ENCODE measurements at regions not wholly inside any gene's neighbourhood (a gene's known extent, or its start where the extent isn't known, plus 50 kb on each side); places are given as distances from the start of the nearest gene placed in this dataset.
A peak's percentile ranks its signal among the peaks of the same experiment; 100 is the strongest.
"Not testable (repeated sequence)": the region's sequence is repeated elsewhere in the genome, so short reads cannot be mapped to it uniquely, and the experiment has no call there.

DNA sequence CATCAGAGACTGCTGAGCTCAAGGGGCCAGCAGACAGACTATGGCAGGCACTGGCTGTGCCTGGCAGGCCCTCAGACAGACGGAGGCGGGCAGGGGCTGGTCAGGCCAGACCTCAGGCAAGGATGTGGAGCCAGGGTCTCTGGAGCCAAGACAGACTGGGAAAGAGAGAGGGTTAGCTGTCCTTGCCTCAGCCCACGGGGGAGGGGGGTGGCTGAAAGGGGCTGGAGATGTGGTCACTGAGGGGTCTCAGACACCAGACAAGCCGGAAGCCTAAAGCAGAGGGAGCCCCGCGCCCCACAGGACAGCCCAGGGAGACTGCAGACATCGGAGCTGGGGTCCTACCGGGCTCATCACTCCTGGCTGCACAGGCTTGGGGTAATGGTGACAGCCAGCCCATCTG lies 141.2 kb upstream of the FOXD4L5 start:
- H3K4me3 ChIP-seq (ENCODE audit: low read length): no peak overlapping the region
- DNase-seq (ENCODE audit: low read depth): no peak
- TF ChIP-seq, protein P1, sequence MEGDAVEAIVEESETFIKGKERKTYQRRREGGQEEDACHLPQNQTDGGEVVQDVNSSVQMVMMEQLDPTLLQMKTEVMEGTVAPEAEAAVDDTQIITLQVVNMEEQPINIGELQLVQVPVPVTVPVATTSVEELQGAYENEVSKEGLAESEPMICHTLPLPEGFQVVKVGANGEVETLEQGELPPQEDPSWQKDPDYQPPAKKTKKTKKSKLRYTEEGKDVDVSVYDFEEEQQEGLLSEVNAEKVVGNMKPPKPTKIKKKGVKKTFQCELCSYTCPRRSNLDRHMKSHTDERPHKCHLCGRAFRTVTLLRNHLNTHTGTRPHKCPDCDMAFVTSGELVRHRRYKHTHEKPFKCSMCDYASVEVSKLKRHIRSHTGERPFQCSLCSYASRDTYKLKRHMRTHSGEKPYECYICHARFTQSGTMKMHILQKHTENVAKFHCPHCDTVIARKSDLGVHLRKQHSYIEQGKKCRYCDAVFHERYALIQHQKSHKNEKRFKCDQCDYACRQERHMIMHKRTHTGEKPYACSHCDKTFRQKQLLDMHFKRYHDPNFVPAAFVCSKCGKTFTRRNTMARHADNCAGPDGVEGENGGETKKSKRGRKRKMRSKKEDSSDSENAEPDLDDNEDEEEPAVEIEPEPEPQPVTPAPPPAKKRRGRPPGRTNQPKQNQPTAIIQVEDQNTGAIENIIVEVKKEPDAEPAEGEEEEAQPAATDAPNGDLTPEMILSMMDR (IDR thresholded peaks at IDR 0.05; ENCODE audit: insufficient read depth, low read depth, low read length, missing control alignments): no peak

DNA sequence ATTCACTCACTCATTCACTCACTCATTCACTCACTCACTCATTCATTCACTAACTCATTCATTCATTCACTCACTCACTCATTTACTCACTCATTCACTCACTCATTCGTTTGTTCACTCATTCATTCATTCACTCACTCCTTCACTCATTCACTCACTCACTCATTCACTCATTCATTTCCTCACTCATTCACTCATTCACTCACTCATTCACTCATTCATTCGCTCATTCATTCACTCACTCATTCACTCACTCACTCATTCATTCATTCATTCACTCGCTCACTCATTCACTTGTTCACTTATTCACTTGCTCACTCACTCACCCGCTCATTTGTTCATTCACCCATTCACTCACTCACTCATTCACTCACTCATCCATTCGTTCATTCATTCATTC lies 140.2 kb upstream of the FOXD4L5 start:
- not testable (repeated sequence) for H3K4me3 ChIP-seq (ENCODE audit: low read length); DNase-seq (ENCODE audit: low read depth)

DNA sequence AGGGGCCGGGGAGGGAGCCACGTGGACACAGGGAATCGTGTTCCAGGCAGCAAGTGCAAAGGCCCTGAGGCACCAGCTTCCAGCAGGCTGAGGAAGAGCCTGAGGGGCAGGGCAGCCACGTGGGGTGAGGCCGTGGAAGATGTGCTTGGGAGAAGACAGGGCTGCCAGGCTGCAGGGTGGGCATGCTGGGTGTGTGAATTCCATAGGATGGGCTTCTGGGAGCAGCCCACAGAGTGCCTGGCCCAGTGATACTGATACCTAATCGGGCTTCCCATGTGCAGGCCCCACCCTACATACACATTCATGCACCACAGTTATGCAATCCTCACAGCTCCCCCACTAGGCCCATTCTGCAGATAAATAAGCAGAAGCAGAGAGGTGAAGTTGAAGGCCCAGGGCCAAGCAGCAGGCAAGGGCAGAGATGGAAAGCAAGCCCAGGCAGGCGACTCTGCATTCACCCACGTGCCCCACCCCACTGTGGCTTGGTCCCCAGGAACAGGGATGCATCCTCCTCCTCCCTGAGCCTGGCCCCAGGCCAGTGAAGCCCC lies 139.5 kb upstream of the FOXD4L5 start:
- DNase-seq (ENCODE audit: low read depth); H3K4me3 ChIP-seq (ENCODE audit: low read length): not testable (repeated sequence)

DNA sequence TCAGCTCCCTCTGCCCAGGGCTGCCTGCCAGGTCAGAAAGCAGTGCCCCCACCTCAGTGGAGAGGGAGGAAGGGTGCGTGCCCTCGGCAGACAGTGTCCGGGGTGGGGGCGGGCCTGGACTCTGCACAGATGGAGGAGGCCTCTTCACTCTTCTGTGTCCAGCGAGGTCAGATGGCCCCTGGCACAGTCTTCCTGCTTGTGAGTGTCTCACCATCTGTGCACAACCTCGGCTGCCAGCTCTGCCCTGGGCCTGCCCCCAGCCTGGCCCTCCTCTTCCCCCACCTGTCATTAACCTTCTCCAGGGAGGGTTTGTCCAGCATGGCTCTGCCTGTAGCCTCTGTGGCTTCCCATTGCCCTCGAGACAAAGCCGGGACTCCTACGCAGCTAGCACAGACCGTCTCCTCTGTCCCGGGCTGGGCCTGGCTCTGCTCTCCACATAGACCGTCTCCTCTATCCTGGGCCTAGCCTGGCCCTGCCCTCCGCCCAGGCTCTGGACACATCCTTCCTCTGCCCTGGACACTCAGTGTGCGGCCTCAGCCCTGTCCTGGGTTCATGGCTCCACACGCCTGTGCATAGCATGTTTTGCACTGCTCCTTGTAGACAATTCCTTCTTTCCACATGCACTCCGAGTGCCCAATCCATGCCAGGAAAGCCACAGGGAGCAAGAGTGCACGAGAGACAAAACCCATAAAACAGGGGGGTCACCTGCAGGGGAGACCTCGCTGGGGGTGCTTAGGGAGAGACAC lies 138.9 kb upstream of the FOXD4L5 start:
- not testable (repeated sequence) for DNase-seq (ENCODE audit: low read depth); H3K4me3 ChIP-seq (ENCODE audit: low read length)

DNA sequence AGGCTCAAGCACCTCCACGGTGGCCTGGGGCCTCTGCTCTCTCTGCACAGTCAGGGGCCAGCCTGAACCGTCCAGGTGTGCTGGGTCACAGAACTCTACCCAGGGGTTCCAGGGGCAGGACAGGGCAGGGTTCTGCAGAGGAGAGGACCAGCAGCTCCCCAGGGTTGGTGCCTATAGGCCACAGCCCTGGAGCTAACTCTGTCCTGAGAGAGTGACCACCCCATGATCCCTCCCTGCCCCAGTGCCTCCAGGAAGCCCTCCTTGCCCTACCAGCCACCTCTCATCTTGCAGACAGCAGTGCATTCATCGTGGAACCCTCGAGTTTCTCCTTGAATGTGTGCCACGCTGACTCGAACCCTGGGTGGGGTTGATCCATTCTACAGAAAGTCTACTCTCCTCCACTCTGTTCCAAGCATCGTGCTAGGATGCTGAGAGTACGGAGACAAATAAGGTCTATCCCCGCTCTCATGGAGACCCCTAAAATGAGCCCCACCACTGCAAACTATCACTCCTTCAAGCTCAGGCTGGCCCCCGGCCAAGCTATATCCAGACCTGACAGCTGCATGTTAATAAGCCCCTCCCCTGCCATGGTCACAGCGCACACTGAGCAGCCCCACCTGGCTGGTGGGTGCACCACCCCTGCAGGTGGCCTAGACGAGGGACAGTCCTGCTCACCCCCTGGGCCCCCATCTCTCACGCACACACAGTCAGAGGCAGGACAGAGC lies 138.1 kb upstream of the FOXD4L5 start:
- DNase-seq (ENCODE audit: low read depth); H3K4me3 ChIP-seq (ENCODE audit: low read length): not testable (repeated sequence)

DNA sequence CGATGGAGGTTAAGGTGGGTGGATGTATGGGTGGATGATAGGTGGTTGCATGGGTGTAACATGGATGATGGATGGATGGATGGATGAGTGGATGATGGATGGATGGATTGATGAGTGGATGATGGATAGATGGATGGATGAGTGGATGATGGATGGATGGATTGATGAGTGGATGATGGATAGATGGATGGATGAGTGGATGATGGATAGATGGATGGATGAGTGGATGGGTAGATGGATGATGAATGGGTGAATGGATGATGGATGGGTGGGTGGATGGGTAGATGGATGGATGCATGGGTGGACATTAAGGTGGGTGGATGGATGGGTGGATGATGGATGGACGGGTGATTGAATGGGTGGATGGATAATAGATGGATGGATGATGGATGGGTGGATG lies 136.5 kb upstream of the FOXD4L5 start:
- not testable (repeated sequence) for H3K4me3 ChIP-seq (ENCODE audit: low read length); DNase-seq (ENCODE audit: low read depth)

DNA sequence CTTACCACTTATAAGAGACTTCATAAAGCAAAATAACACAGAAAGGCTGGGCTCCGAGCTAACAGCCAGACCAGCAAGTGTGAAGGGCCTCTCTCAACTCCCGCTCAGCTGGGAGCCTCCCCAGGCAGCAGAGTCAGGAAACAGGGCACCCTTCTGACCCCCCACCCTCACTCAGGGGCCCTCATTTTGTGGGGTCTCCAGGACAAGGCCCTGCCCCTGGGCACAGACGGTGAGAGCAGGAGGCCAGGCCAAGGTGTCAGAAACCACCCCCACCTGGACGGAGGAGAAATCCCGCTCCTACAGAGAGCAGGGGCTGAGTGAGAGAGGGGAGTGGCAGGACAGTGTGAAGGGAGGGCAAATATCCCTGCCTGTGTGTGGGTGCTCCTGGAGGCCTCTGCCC lies 135.8 kb upstream of the FOXD4L5 start:
- TF ChIP-seq, protein P1 (IDR thresholded peaks at IDR 0.05; ENCODE audit: insufficient read depth, low read depth, low read length, missing control alignments): no peak
- DNase-seq (ENCODE audit: low read depth): no peak
- H3K4me3 ChIP-seq (ENCODE audit: low read length): no peak overlapping the region

DNA sequence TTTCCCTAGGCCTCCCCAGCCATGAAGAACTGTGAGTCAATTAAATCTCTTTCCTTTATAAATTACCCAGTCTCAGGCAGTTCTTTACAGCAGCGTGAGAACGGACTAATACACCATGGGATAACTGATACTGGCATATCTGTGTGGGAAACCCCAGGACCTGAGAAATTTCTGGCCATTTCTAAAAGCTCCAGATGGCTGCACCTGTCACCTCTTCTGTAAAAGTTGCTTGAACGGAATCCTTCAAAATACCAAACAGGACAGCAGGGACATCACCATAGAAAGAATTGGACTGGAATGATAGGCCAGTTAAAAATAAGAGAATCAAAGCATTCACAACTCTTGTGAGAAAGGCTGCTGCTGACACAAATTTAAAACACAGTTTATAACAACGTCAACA lies 134.0 kb upstream of the FOXD4L5 start:
- not testable (repeated sequence) for H3K4me3 ChIP-seq (ENCODE audit: low read length); DNase-seq (ENCODE audit: low read depth)

DNA sequence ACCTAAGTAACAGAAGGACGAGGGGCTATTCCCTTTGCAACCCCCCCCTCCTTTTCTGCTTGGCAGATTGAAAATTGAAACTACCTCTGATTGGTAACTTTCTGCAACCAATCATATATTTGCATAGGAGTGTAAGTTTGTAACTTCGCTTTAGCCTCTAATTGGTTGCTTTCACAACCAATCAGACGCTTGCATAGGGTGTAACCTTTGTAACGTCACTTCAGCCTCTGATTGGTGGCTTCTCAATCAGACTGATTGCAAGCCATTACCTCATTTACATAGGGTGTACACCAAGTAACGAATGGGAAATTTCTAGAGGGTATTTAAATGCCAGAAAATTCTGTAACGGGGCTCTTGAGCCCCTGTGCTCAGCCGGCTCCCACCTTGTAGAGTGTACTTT lies 131.9 kb upstream of the FOXD4L5 start:
- not testable (repeated sequence) for DNase-seq (ENCODE audit: low read depth); H3K4me3 ChIP-seq (ENCODE audit: low read length)

DNA sequence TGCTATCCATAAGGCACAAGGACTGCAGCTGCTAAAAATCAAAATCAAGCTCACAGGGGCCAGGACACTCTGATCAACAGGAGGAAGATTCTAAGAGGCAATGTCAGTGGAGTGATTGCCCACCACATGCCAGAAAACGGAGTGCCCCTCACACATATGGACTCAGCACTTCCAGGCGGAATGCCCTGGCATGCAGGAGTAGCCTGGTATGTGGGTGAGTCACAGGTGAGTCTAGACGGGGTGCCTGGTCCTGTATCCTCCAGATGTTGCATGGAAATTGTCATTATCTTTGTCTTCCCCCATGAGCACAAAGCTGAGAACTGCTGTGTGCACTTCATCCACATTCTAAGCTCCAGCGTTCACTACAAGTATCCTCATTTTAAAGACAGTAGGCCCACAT lies 129.2 kb upstream of the FOXD4L5 start:
- not testable (repeated sequence) for H3K4me3 ChIP-seq (ENCODE audit: low read length)
- peak; percentile 4 for DNase-seq (ENCODE audit: low read depth)

DNA sequence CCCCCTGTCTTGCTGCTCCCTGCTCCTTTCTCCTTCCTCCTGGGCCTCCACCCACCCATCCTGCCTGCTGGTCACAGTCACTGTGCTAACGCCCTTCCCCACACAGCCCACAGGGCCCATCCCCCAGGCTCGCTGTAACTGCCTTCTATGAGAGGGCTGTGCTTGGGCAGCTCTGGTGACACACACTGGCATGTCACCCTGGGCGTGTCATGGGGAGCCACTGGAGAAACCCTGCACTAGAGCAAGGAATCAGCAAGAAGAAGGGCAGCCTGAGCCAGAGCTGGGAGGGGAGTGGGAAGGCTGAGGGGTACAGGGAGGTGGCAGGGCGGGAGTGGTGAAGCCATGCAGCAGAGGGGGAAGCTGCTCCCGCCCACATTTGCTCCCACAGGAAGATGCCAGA lies 128.4 kb upstream of the FOXD4L5 start:
- DNase-seq (ENCODE audit: low read depth); H3K4me3 ChIP-seq (ENCODE audit: low read length): not testable (repeated sequence)

DNA sequence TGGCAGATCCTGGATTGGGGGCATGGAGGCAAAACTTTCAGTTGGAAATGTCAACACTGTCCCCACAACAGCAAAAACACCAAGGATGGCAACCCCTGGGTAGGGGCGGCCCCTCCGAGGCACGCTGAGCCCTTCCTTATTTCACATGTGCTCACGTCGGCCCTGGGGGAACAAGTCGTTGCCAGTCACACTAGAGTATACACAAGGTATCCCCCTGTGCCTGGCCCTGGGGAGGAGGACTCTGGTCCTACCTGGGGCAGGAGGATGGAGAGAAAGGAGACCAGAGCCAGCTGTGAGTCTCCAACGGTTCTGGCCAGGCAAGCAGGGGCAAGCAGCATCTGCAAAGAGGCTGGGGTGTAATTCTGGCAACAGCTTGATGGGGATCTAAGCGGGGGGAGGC lies 126.9 kb upstream of the FOXD4L5 start:
- no peak overlapping the region for H3K4me3 ChIP-seq (ENCODE audit: low read length)
- TF ChIP-seq, protein P1 (IDR thresholded peaks at IDR 0.05; ENCODE audit: insufficient read depth, low read depth, low read length, missing control alignments): no peak
- DNase-seq (ENCODE audit: low read depth): no peak

Measured in epithelial cell of esophagus (primary cell).